ENCODE measurements at regions not wholly inside any gene's neighbourhood (a gene's known extent, or its start where the extent isn't known, plus 50 kb on each side); places are given as distances from the start of the nearest gene placed in this dataset.

- TF ChIP-seq NR1H2 (CRISPR knock-in tag; IDR thresholded peaks at IDR 0.05), result no peak
- TF ChIP-seq CREB1 (CRISPR knock-in tag; IDR thresholded peaks at IDR 0.05), result no peak
- TF ChIP-seq CTCF (IDR thresholded peaks at IDR 0.05), result no peak
- no peak for TF ChIP-seq NFYB (CRISPR knock-in tag; conservative IDR thresholded peaks at IDR 0.05; ENCODE audit: low read depth)
- TF ChIP-seq ETV6 (CRISPR knock-in tag; IDR thresholded peaks at IDR 0.05), result no peak; the same call in 1 of the 2 replicates
- no peak for TF ChIP-seq CDX4 (CRISPR knock-in tag; IDR thresholded peaks at IDR 0.05; ENCODE audit: borderline replicate concordance)
- no peak for TF ChIP-seq NR3C1 (CRISPR knock-in tag; conservative IDR thresholded peaks at IDR 0.05; ENCODE audit: low read depth)
- TF ChIP-seq SP1 (CRISPR knock-in tag; conservative IDR thresholded peaks at IDR 0.05), result no peak
- TF ChIP-seq FOXK1 (CRISPR knock-in tag; IDR thresholded peaks at IDR 0.05), result no peak
- TF ChIP-seq ZNF512 (CRISPR knock-in tag; IDR thresholded peaks at IDR 0.05; ENCODE audit: borderline replicate concordance), result no peak
Observed at GRCh38 chr6:157741948-157742556, 81.0 kb upstream of the SNX9 start.
